Endothelial cell of umbilical vein (primary cell): ENCODE measurements at regions not wholly inside any gene's neighbourhood (a gene's known extent, or its start where the extent isn't known, plus 50 kb on each side); places are given as distances from the start of the nearest gene placed in this dataset.

Experiments used
- BruUV-seq: library from RNA; stranded (reverse); fragments of 400-500 nt; replicated peaks from 2 replicates; lab custom pipeline; 2021; lab: Mats Ljungman, UMichigan
- CTCF ChIA-PET: fragments of 300-600, 350-600 bp; sonication (Branson Sonifier 250); formaldehyde crosslinking; loops from one replicate; lab custom pipeline; 2021; ENCODE audit warnings: antibody characterized with exemption, inconsistent platforms; lab: Charles Lee
- POLR2A ChIA-PET: fragments of 300-600, 350-600 bp; sonication (Branson Sonifier 250); formaldehyde crosslinking; loops from one replicate; lab custom pipeline; 2021; ENCODE audit warnings: antibody characterized with exemption, inconsistent platforms; lab: Charles Lee
- DNase-seq: peaks from one replicate; pipeline ENCODE4 v3.0.0-alpha.2; 2011; ENCODE audit warnings: low read depth, low spot score
- FAIRE-seq: peaks from 2 replicates; lab custom pipeline; 2011; peaks lifted over from hg19 to GRCh38; lab: Jason Lieb, UNC
- H2AFZ ChIP-seq: 2 replicates; pipeline ENCODE4 v1.6.0; 2012; ENCODE audit warnings: low read depth, low read length, control low read depth, inconsistent platforms
- H3K27ac ChIP-seq: 2 replicates; pipeline ENCODE4 v1.5.1; 2011; ENCODE audit warnings: low read depth, mild to moderate bottlenecking, control low read depth, low read length, moderate library complexity; ENCODE audit not compliant: insufficient read depth
- H3K27me3 ChIP-seq, 2 experiments: 2 replicates each; pipeline versions ENCODE4 v1.6.0 to v1.6.1; 2011; ENCODE audit warnings: low read length in 2 of 2, mixed read lengths in 1 of 2; ENCODE audit not compliant: control insufficient read depth in 2 of 2, insufficient read depth in 2 of 2
- H3K36me3 ChIP-seq, 2 experiments: 2 replicates in 1 of 2; 3 replicates in 1 of 2; pipeline ENCODE4 v1.5.1; 2011; ENCODE audit warnings: low read length in 2 of 2, mild to moderate bottlenecking in 1 of 2, moderate library complexity in 1 of 2; ENCODE audit not compliant: control insufficient read depth in 2 of 2, insufficient read depth in 2 of 2; ENCODE audit errors: extremely low read depth in 1 of 2
- H3K4me1 ChIP-seq: 3 replicates; pipeline ENCODE4 v1.5.1; 2011; ENCODE audit warnings: mild to moderate bottlenecking, low read length; ENCODE audit not compliant: control insufficient read depth, insufficient read depth; ENCODE audit errors: extremely low read depth
- H3K4me2 ChIP-seq: 2 replicates; pipeline ENCODE4 v1.6.1; 2011; ENCODE audit warnings: low read length, control low read depth, mixed read lengths; ENCODE audit not compliant: insufficient read depth
- H3K4me3 ChIP-seq, 3 experiments: fragments of 200-600 bp in 1 of 3; sonication (generic), shearing (Covaris generic) in 1 of 3; replicated peaks in 1 of 3; 2 replicates each; pipeline ENCODE4 v1.5.1; 2011 to 2016; ENCODE audit warnings: control low read depth in 3 of 3, low read length in 3 of 3, mild to moderate bottlenecking in 2 of 3, inconsistent platforms in 1 of 3, low read depth in 1 of 3, moderate library complexity in 1 of 3; ENCODE audit not compliant: insufficient read depth in 1 of 3
- H3K79me2 ChIP-seq: 2 replicates; pipeline ENCODE4 v1.6.0; 2012; ENCODE audit warnings: low read length, inconsistent platforms; ENCODE audit not compliant: control insufficient read depth, insufficient read depth
- H3K9ac ChIP-seq: replicated peaks from 2 replicates; pipeline ENCODE3; 2011; ENCODE audit warnings: low read length, control low read depth; ENCODE audit not compliant: insufficient read depth; ENCODE audit errors: extremely low read depth
- H3K9me1 ChIP-seq: replicated peaks from 3 replicates; pipeline ENCODE4 v1.6.0; 2011; ENCODE audit warnings: mild to moderate bottlenecking, low read length; ENCODE audit not compliant: control insufficient read depth, insufficient read depth; ENCODE audit errors: extremely low read depth
- H3K9me3 ChIP-seq: replicated peaks from 2 replicates; pipeline ENCODE4 v1.5.1; 2012; ENCODE audit warnings: low read length, inconsistent platforms; ENCODE audit not compliant: control insufficient read depth, insufficient read depth
- H4K20me1 ChIP-seq: replicated peaks from 2 replicates; pipeline ENCODE3; 2011; ENCODE audit warnings: mild to moderate bottlenecking, low read length; ENCODE audit not compliant: control insufficient read depth, insufficient read depth; ENCODE audit errors: extremely low read depth
- EZH2 ChIP-seq: IDR thresholded peaks from 2 replicates; pipeline ENCODE4 v1.6.1; 2012; ENCODE audit warnings: borderline replicate concordance, low read depth, mild to moderate bottlenecking, moderate library complexity, low read length, inconsistent platforms; ENCODE audit not compliant: severe bottlenecking
- FOS ChIP-seq: IDR thresholded peaks from 2 replicates; pipeline ENCODE4 v1.6.1; 2011; ENCODE audit warnings: mild to moderate bottlenecking, low read length, moderate library complexity, borderline replicate concordance; ENCODE audit not compliant: insufficient read depth
- GATA2 ChIP-seq: IDR thresholded peaks from 2 replicates; pipeline ENCODE4 v1.7.0; 2011; ENCODE audit warnings: low read depth, mild to moderate bottlenecking, moderate library complexity, mixed read lengths, low read length; ENCODE audit not compliant: insufficient read length, insufficient read depth
- JUN ChIP-seq: IDR thresholded peaks from 2 replicates; pipeline ENCODE4 v1.6.1; 2011; ENCODE audit warnings: borderline replicate concordance, low read depth; ENCODE audit not compliant: insufficient read length, insufficient read depth
- MYC ChIP-seq: IDR thresholded peaks from one replicate; pipeline ENCODE4 v1.6.1; 2011; ENCODE audit warnings: mild to moderate bottlenecking, low read depth, low read length
- POLR2A ChIP-seq: IDR thresholded peaks from 2 replicates; pipeline ENCODE4 v1.6.1; 2012; ENCODE audit warnings: low read depth, mild to moderate bottlenecking, control low read depth, low read length
- POLR2AphosphoS5 ChIP-seq: IDR thresholded peaks from 2 replicates; pipeline ENCODE4 v1.6.1; 2012; ENCODE audit warnings: low read depth, mild to moderate bottlenecking, control low read depth, low read length, moderate library complexity; ENCODE audit not compliant: insufficient read depth
- dilution Hi-C: fragments of 300-500 bp; cut with MboI; formaldehyde crosslinking; loops from one replicate; pipeline ENCODE4 v1.15.0; 2019; ENCODE audit warnings: low sequenced_read_pairs; ENCODE audit not compliant: extremely low pct_ligation_motif_present
- intact Hi-C: fragments of 100-400 bp; cut with micrococcal nuclease; formaldehyde crosslinking; loops from one replicate; pipeline ENCODE4 v1.10.0; 2022
- TF ChIP-seq, protein P1 (sequence below), 2 donors: IDR thresholded peaks; 1 replicate in 1 of 2; 2 replicates in 1 of 2; pipeline ENCODE4 v1.5.1; 2011; ENCODE audit warnings: low read length in 2 of 2, mild to moderate bottlenecking in 2 of 2, moderate library complexity in 2 of 2, control low read depth in 1 of 2, inconsistent platforms in 1 of 2, low read depth in 1 of 2; ENCODE audit not compliant: insufficient read depth in 1 of 2; ENCODE audit errors: extremely low read depth in 1 of 2

DNA sequence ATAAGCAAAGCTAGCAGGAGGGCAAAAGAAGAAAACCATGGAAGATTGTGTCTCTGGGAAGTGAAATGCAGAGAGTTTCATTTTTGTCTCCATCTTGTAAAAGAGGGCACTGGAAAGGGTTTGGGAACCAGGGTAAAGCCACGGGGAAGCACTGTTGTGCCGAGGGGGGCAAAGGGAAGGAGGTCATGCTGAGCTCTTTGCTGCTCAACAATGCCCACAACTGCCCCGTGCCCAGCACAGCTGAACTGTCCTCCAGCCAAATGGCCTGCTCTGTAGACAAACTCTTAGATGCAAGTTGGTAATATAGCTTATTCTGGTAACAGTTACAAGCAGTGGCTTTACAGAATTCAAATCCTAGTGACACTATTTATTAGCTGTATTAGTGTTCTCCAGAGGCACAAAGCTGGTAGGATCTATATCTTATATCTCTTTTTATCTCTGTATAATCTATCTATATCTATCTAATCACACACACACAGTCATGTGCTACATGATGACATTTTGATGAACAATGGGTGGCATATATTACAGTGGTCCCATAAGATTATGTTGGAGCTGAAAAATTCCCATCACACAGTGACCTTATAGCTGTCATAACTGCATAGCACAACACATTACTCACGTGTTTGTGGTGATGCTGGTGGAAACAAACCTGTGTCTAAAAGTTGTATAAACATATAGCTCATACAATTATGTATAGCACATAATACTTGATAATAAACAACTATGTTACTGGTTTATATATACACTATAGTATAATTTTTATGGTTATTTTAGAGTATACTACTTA lies 203.4 kb upstream of the DDHD1 start:
- Histone ChIP-seq H3K9me3 (no peaks in the 10 kb centered on the region), H3K27me3 (no peaks in the 10 kb centered on the region), H4K20me1 (no peaks in the 10 kb centered on the region), H3K27ac (no peak overlapping the region), H3K4me3 (no peak overlapping the region), H2AFZ (no peak overlapping the region), H3K9ac (no peak overlapping the region), H3K79me2 (no peaks in the 10 kb centered on the region), H3K4me2 (no peak overlapping the region), H3K4me1 (peaks cover 8% of the 10 kb centered on the region), H3K36me3 (no peaks in the 10 kb centered on the region), H3K9me1 (no peaks in the 10 kb centered on the region)
- no peak for DNase-seq
- dilution Hi-C loops (no loop called here), intact Hi-C loops (no loop called here)
- POLR2A ChIA-PET = no interaction called here
- TF ChIP-seq MYC = no peak
- TF ChIP-seq POLR2A = no peak
- TF ChIP-seq EZH2 = no peak
- TF ChIP-seq, protein P1, sequence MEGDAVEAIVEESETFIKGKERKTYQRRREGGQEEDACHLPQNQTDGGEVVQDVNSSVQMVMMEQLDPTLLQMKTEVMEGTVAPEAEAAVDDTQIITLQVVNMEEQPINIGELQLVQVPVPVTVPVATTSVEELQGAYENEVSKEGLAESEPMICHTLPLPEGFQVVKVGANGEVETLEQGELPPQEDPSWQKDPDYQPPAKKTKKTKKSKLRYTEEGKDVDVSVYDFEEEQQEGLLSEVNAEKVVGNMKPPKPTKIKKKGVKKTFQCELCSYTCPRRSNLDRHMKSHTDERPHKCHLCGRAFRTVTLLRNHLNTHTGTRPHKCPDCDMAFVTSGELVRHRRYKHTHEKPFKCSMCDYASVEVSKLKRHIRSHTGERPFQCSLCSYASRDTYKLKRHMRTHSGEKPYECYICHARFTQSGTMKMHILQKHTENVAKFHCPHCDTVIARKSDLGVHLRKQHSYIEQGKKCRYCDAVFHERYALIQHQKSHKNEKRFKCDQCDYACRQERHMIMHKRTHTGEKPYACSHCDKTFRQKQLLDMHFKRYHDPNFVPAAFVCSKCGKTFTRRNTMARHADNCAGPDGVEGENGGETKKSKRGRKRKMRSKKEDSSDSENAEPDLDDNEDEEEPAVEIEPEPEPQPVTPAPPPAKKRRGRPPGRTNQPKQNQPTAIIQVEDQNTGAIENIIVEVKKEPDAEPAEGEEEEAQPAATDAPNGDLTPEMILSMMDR (IDR thresholded peaks at IDR 0.05; ENCODE audit: extremely low read depth in 1 of 2, insufficient read depth in 1 of 2, low read depth in 1 of 2, low read length in 2 of 2) = no peak
- TF ChIP-seq POLR2AphosphoS5 = no peak
- TF ChIP-seq JUN = no peak
- TF ChIP-seq GATA2 = no peak
- no peak for TF ChIP-seq FOS
- FAIRE-seq = no peak
- CTCF ChIA-PET = interaction anchor here (1.0 to 1.9 kb wide), 7 partner anchors 11 to 991 kb away, joined by 3 to 11 read pairs (median 5); no protein-coding TSS in a partner anchor
- BruUV-seq = no TSS peak
